ENCODE measurements at regions not wholly inside any gene's neighbourhood (a gene's known extent, or its start where the extent isn't known, plus 50 kb on each side); places are given as distances from the start of the nearest gene placed in this dataset.
"Not testable (repeated sequence)": the region's sequence is repeated elsewhere in the genome, so short reads cannot be mapped to it uniquely, and the experiment has no call there.

DNA sequence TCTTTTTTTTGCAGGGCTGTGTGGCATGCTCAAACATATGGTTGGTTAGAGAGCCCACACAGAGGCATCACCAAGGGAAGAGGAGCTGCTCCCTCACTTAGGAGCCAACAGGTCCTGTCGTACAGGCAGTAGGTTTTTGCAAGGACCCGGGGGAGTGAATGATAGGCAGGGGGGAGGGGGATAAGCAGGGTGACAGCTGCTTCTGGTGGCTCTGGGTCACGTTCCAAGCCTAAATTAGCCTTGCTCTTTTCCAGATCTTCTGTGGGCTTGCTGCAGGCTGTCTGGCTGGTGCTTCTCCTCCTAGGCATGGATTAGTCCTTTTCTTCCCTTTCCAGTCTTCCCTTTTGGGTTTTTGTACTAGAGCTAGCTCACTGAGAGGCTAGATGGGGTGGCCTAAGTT, 117.7 kb upstream of the PODXL start:
- no peak overlapping the region for H3K4me3 ChIP-seq
- TF ChIP-seq, protein P1, sequence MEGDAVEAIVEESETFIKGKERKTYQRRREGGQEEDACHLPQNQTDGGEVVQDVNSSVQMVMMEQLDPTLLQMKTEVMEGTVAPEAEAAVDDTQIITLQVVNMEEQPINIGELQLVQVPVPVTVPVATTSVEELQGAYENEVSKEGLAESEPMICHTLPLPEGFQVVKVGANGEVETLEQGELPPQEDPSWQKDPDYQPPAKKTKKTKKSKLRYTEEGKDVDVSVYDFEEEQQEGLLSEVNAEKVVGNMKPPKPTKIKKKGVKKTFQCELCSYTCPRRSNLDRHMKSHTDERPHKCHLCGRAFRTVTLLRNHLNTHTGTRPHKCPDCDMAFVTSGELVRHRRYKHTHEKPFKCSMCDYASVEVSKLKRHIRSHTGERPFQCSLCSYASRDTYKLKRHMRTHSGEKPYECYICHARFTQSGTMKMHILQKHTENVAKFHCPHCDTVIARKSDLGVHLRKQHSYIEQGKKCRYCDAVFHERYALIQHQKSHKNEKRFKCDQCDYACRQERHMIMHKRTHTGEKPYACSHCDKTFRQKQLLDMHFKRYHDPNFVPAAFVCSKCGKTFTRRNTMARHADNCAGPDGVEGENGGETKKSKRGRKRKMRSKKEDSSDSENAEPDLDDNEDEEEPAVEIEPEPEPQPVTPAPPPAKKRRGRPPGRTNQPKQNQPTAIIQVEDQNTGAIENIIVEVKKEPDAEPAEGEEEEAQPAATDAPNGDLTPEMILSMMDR (IDR thresholded peaks at IDR 0.05) = no peak
- DNase-seq (ENCODE audit: low spot score) = no peak
- H3K27ac ChIP-seq = no peak overlapping the region

GRCh38 chr7:131673576-131673975, 117.1 kb upstream of the PODXL start:
- TF ChIP-seq, protein P1 (IDR thresholded peaks at IDR 0.05) = no peak
- Histone ChIP-seq H3K4me3 (no peak overlapping the region), H3K27ac (no peak overlapping the region)
- DNase-seq (ENCODE audit: low spot score) = no peak

- Histone ChIP-seq H3K27ac (no peak overlapping the region), H3K4me3 (no peak overlapping the region)
- DNase-seq (ENCODE audit: low spot score) = no peak
- TF ChIP-seq, protein P1 (IDR thresholded peaks at IDR 0.05) = no peak
Measured at GRCh38 chr7:131670406-131670805, 114.0 kb upstream of the PODXL start.

DNA sequence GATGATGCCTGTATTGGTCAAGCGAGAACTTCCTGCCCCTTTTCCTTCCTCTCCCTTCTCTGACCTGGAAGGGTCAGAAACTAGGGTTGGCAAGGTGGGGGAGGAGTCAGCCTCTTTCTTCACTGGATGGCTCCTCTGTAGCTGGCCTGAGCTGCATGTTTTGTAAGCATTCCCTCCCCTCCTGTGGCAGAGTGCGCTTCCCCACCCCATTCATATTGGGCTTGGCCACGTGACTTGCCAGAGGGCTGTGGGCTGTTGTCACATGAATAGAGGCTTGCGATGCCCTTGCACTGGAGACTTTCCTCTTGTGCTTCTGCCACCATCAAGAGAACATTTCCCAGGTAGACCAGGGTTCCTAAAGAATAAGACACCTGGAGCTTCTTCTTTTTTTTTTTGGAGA, 111.3 kb upstream of the PODXL start:
- Histone ChIP-seq H3K4me3 (no peak overlapping the region), H3K27ac (no peak overlapping the region)
- TF ChIP-seq, protein P1 (IDR thresholded peaks at IDR 0.05) = no peak
- no peak for DNase-seq (ENCODE audit: low spot score)

- TF ChIP-seq, protein P1 (IDR thresholded peaks at IDR 0.05) = no peak
- no peak for DNase-seq (ENCODE audit: low spot score)
- Histone ChIP-seq H3K27ac (peak overlapping the region in 1 of 2 donors; percentile 25), H3K4me3 (no peak overlapping the region)
Measured at GRCh38 chr7:131665021-131665420, 108.6 kb upstream of the PODXL start.

- H3K4me3 ChIP-seq = no peak overlapping the region
- DNase-seq (ENCODE audit: low spot score) = no peak
- no peak overlapping the region for H3K27ac ChIP-seq
- TF ChIP-seq, protein P1 (IDR thresholded peaks at IDR 0.05) = no peak
Measured at GRCh38 chr7:131664570-131664969, 108.1 kb upstream of the PODXL start.

DNA sequence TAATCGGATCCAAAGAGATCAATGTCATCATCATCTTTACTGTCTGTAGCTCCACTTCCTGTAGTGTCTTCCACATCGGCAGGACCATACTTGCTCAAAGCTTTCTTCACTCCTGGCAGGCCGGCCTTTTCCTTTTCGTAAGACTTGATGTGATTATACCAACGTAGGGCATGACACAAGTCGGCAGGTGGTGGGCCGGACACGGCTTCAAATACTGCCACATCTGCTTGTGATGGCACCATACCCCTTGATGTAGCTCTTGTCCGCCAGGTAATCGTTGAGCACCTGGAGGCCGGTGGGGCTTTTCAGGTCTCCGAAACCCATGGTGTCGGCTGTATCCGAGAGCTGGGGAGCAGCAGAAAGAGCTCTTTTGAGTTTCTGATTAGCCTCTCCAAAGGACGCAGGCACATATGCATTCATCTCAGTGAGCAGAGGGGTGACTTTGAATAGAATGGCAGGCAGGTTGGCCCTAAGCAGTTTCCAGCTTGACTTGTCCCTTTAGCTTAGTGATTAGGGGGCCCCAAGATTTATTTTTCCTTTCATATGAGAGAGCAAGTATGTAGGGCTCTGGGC, 106.0 kb upstream of the PODXL start:
- not testable (repeated sequence) for DNase-seq (ENCODE audit: low spot score); H3K4me3 ChIP-seq; H3K27ac ChIP-seq

GRCh38 chr7:131657881-131658280, 101.5 kb upstream of the PODXL start:
- TF ChIP-seq, protein P1 (IDR thresholded peaks at IDR 0.05) = no peak
- H3K4me3 ChIP-seq = no peak overlapping the region
- H3K27ac ChIP-seq = peak overlapping the region in 1 of 2 donors; percentile 13
- DNase-seq (ENCODE audit: low spot score) = no peak

All from coronary artery (tissue), 2 donors.